AG20443 (cell line): ENCODE measurements at regions not wholly inside any gene's neighbourhood (a gene's known extent, or its start where the extent isn't known, plus 50 kb on each side); places are given as distances from the start of the nearest gene placed in this dataset.

Experiments
- DNase-seq: peaks from one replicate; pipeline ENCODE4 v3.0.0; 2012; ENCODE audit warnings: low spot score, mixed read lengths

DNA sequence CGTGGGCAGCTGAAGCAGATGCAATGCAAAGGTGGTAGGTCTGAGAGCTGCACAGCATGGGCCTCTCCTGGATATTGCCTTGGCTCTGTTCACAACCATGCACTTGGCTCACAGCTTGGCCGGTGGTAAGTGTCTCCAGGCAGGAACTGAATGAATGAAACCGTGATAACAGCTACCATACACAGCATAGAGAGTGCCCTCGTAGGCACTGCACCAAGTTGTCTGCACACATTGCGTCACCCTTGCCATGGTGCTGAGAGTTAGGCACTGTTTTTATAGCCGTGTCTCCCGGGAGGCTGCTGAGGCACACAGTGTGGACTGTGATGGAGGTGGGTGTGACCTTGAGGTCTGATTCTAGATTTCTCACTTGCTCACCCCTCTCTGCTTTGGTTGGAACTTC is 157.6 kb upstream of the VASH1 start:
- DNase-seq, result no peak

DNA sequence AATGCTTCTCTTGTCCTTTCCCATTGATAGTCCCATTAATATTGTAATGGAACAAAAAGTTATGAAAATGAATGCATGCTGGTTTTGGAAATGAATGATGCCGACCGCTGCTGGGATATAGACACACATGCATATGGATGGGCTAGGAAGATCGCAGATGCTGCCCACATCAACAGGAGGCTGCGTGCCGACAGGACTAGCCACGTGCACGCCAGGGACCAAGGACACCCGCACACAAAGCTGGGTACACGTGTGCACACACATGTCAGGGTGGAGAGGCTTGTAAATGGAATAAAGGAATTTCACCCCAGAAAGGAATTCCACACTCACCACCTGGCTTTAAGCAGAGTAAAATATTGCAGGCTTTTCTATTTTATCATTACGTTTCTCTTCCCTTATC is 153.8 kb upstream of the VASH1 start:
- no peak for DNase-seq

DNA sequence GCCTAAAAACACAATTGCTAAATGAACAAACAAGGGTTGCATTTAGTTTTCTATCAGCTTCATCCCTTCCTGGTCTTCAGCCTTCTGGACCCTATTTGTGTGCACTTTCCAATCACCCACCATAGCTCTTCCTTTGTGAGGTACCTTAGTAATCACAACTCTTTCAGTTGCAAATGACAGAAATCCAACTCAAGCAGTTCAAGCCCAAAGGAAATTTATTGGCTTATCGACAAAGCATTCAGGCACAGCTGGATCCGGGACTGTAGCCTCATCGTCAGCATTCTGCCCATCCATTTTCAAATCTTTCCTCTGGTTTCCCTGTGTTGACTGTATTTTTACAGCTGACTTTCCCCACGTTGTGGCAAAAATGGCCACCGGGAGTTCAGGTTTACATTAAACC is 148.6 kb upstream of the VASH1 start:
- DNase-seq, result no peak

DNA sequence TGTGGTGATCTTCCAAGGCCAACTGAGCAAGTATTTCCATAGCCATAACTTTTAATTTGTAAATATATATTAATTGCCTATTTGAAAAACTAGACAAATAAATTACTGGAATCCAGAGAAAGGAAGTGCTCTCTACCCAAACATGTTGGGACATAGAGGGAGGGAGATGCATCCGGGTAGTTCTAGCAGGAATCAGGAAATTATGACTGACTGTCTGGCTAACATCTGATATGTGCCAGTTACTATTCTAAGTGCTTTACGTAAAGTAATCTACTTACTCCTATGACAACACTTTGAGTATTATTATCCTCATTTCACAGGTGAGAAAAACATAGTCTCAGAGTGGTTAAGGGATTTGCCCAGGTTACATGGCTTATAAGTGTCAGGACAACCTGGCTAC is 147.7 kb upstream of the VASH1 start:
- DNase-seq, result no peak

DNA sequence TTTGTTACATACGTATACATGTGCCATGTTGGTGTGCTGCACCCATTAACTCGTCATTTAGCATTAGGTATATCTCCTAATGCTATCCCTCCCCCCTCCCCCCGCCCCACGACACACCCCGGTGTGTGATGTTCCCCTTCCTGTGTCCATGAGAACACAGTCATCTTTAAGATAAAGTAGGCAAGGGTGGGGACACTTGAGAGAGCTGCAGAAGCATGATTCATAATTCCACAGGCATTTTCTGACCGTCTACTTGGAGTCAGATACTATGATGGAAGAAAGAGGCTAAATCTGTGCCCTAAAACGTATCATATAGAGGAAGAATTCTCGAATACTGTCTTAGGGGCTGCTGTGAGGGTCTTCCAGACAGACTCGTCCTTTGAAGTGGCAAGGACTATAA is 145.9 kb upstream of the VASH1 start:
- DNase-seq, result no peak

DNA sequence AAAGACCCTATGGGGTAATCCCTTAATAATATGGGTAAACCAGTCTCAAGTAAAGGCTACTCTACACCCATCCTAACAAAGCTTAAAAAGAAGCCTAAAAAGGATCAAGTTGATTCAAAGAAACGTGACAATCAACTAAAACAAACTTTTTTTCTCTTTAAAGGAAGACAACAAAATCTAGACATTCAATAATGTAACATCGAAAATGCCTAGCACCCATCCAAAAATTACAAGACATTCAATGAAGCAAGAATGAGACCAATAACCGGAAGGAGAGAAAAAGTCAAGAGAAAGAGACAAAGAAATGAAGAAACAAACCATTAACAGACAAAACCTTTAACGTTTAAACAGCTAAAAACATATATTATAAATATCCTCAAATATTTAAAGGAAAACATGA is 143.8 kb upstream of the VASH1 start:
- no peak for DNase-seq

DNA sequence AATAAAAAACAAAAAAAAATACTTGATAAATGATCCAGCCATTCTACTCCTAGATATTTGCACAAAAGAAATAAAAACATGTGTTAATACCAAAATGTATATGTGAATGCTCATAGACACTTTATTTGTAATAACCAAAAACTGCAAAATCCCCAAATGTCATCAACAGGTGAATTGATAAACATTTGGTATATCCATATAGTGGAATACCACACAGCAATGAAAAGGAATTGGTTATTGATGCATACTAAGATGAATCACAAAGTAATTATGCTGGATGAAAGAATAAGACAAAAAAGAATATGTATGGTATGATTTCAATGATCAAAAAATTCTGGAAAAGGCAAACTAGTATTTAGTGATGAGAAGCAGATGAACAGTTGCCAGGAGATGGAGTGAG is 124.7 kb upstream of the VASH1 start:
- no peak for DNase-seq

DNA sequence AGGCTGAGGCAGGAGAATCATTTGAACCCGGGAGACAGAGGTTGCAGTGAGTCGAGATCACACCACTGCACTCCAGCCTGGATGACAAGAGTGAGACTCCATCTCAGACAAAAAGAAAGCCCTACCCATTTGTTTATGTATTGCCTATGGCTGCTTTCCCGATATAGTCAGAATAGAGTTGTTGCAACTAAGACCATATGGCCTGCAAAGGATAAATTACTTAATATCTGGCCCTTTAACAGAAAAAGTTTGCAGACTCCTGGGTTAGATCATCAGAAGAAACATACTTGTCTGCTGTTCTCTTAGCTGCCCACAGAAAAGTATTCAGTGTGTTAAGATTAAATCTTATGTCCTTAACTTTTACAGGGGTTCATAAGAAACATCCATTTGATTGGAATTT is 122.4 kb upstream of the VASH1 start:
- DNase-seq, result no peak

DNA sequence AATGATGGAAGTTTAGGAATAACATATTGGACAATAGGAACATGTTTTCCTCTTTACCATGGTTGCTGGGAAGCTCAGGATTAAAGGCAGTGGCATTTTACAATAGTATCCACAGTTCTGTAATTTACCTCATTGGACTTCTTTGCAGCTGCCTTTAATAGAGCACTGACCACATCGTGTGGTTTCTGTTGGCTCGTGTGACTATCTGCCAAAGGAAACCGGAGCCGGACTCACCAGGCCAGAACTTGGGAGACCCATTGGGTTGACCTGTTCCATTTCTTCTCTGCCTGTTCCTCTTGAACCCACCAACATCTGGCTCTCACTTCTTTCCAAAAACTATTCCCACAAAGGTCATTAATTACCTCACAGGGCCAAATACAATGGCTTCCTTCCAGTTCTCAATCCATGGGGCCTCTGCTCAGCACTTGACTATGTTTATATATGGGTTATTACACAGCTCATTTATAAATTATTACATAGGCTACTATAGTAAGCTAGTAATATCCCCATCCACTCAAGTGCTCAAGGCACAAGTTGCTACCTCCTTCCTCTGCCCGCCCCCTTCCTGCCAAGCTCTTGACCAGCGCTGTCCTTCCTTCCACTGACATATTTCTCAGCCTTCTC is 121.5 kb upstream of the VASH1 start:
- no peak for DNase-seq

DNA sequence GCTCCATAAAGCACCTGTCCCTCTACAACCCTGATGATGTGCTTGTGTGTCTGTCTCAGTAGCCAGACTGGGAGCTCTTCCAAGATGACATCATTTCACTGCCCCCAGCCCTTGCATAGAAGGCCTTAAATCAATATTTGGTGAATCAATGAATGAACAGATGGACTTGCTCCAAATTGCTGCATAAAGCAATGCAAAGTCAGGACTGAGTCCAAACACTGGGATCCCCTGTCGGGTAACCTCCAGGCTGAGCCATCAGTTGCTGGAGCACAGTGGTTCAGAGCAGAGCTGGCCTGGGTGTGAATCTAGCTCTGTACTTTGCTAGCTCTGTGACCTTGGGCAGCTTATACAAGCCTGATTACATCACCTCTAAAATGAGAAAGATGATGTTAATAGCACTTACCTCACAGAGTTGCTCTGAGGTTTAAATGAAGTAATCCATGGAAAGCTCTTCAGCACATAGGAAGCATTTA is 120.3 kb upstream of the VASH1 start:
- DNase-seq, result no peak

DNA sequence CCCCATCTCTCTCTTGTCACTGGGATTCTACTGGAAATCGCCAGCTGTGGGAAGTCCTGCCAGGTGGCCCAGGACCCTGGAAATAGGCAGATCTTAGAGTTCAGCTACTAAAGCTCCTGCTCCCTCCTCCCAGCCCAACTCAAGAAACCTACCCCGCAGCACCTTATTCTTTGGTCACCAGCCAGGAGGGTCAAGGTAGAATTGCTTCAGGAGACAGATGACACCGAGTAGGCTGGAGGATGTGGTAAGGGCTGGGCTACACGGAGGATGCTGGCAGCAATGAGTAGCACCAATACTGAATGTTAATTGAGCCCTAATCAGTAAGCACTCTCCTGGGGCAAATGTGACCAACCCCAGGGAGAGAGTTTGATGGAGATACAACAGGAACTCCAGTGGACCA is 119.7 kb upstream of the VASH1 start:
- no peak for DNase-seq

DNA sequence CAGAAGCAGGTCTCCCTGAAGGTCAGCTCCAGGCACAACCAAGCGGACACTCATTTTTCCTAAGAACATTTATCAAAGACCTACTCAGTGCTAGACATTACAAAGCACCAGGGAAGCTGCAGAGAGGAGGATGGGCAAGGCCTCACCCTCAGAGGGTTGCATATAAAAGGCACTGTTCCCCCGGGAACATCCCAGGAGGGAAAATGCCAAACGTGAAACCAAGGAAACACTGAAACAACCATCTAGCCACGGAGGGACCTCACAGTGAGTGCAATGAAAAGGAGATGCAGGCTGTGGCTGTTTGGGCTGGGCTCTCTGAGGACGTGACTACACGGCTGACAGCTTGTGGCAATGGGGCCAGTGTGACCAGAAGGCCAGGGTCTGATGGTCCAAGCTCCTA is 117.4 kb upstream of the VASH1 start:
- no peak for DNase-seq

DNA sequence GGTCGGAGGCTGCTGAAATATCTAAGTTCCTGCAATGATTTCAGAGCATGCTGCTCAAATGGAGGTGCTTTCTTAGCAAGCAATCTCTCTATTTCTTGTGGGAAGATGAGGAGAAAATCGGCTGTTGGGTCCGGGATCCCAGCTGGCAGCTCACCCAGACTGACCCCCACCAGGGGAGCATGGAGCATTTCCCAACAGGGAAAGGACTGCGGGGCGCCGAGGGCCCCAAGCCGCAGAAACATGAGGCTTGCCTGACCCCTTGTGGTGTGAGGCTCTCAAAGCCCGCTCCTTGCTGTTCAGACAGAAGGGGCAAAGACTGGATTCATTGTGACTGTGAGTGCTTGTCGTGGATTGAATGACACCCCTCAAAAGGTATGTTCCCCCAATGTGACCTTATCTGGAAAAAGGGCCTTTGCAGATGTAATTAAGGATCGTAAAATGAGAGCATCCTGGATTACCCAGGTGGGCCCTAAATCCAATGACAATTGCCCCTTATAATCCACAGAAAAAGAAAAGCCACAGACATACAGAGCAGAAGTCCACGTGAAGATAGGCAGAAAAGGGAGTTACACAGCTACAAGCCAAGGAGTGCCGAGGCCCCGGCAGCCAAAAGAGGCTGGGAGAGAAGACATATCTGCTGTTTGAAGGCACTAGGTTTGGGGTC is 116.3 kb upstream of the VASH1 start:
- DNase-seq, result peak; percentile 67

DNA sequence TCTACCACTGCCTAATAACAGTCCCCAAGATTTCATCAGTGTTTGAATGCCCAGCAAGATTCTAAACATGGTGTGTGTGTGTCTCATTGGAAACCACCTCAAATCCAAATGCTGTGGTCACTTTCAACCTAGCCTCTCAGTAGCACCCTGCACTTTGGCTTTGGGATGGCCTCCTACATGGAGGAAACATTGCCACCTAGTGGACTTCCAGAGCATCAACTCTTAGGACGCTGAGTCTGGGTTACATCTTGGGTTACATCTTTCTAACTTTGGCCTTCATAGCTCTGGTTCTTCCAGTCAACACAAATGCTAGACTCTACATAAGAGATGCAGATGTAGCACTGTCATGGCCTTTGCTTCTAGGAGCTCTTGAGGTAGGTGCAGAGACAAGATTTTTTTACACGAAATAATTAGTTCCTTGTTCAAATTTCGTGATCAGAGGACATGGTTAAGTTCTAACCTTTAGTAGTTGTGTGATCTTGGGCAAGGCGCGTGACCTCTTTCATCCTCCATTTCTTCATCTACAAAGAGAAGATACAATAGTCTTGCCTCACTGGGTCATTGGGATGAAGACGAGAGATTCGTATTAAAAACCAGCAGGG is 113.5 kb upstream of the VASH1 start:
- DNase-seq, result peak; percentile 78

DNA sequence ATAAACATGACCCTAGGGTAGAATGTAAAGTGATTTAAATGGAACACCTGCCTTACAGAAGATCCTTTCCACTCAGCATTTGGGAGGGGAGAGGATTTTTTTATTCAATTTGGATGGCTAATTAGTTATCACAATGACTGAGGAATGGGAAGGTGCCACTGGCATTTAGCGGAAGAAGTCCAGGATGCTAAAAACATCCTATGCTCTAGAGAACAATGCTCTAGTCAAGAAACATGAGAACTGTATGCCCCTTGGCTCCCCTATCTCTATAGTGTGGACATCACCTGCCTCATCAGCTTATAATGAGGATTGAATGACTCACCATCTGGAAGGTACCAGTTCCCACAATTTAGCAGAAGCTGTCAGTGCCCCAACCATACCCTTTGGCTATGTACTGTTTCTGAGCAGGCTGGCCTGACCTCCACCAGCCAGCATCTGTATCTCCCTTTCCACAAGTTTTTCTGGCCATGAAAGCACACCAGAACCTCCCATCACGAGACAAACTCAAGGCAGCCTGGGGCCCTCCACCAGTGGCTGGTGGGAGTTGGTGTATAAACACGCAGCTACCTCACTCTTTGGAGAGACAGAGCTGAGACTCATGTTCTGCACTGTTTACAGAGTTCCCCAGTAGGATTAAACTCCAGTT is 109.7 kb upstream of the VASH1 start:
- DNase-seq, result no peak

DNA sequence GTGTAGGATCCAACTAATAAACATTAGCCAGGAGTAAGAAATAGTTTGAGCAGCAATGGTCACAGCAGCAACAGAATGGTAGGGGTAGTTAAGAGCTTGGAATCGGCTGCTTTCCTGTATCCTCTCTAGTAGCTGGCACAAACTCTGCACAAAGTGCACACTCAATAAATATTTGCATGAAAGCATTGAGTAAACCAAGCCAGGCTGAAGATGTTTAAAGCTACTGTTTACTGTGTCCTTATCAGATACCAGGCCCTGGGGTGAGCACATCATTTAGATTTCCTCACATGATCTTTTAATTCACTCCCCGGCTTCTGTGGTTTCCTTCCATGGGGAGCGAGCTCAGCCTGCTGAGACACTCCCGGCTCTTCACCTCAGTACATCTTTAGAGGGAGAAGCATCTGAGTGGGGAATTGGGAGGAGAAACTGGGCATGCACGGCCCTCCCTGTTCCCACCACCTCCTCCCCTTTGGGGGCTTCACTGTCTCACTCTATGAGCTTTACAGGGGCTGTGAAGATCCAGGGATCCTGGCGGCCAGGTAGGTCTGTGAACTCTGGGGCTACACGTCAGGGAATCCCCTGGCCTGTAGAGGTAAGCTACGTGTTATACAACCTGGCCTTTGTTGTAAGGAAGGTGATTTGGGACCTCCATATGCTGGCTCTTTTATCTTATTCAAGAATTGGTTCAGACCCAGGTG is 107.2 kb upstream of the VASH1 start:
- DNase-seq, result no peak

DNA sequence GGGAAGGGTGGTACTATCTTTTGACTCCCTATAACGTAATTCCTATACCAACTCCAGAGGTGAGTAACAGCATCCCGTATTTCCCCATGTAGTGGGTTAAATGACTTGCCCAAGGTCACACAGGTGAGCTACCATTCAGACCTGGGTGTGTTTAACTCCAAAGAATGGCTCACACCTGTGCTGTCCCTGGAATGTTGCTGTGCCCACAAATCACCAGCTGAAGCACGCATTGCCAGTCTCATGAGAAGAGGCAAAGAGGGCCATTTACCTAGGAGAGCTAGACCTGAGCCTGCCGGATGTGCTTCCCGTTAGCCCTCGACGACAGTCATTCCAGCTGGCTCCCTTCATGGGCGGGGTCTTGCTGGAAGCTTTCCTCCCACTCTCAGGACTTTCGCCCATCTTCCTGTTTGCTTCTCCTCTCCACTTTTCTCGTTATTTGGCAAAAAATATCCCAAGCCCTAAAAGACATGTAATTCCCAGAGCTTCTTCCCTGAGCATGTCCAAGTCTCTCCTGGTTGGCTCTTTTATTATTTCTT is 106.6 kb upstream of the VASH1 start:
- no peak for DNase-seq

DNA sequence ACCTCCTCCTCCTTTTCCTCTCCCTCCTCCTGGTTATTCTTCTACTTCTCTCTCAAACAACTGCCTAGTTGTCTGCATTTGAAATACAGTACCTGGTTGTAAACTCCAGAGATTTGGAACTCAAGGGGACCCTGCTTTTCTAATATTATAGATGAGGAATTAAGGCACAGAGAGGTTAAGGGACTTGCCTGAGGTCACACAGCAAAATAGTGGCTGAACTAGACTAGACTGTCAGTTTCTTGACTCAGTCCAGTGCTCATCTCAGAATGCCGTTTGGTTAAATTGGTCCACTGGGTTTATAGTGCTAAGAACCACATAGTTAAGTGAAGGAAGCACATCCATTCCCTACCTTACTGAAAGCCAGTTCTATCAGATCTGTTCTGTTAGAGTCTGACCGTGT is 105.9 kb upstream of the VASH1 start:
- DNase-seq, result no peak

DNA sequence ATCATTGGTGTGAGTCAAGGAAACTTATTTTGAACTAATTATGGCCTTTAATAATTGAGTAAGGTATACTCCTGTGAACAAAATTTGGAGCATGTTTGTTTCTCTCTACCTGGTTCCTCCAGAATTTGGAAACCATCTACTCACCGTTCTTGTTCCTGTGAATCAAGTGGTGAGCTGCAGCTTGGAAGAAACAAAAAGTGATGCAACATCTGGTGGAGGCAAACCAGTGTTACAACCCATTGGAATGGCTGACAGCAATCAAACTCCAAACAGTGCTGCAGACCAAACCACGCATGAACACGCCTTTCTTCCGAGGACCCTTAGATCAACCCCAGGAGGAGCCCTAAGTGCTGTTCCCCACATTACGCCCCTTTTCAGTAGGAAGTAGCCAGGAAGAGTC is 104.7 kb upstream of the VASH1 start:
- DNase-seq, result no peak

DNA sequence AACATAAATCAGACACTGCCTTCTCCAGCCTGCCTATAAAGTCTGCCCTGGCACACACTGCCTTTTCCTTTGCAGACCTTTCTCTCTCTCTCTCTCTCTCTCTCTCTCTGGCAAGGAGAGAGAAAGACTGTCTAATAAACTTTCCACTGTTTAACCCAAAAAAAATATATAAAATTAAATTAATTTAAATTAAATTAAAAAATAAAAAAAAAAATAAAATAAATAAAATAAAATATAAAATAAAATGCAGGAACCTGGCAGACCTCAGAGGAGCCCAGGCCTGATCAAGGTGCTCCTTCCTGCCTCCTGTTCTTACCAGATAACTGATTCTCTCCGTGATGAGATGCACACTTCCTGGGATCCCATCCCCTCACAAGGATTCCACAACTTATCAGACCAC is 103.9 kb upstream of the VASH1 start:
- DNase-seq, result no peak

DNA sequence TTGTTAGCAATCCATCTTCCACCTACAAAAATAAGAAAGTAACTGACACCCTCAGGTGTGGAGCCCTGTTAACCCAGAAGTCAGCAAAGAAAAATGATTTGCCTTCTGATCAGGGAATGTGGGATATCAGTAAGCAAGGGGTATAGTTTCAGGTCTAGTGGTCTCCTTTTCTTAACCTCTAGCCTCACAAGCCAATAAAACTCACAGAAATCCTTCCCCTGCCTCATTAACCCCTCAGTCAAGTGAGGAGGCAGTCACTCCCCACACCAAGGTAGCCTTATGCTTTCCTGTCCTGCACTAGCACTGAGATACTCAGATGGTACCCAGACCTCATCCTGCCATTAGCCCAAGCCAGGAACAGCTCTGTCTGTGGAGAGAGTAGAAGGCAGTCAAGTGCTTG is 103.4 kb upstream of the VASH1 start:
- DNase-seq, result no peak

DNA sequence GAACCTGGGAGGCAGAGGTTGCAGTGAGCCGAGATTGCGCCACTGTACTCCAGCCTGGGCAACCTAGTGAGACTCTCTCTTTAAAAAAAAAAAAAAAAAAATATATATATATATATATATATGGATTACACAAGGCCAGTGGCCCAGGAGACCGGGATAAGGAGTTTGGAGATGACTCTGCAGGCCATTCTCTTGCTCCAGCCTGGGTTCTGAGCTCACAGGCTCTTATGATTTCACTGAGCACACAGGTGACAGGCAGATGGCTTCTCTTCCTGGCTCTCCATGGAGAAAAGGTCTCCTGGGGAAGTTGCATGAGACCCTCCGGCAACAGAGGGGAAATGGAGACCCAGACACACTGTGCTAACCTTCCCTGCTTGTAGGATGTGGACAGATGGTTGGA is 98.7 kb upstream of the VASH1 start:
- no peak for DNase-seq
